OCI-LY1 (cell line): ENCODE measurements at regions not wholly inside any gene's neighbourhood (a gene's known extent, or its start where the extent isn't known, plus 50 kb on each side); places are given as distances from the start of the nearest gene placed in this dataset.

ENCODE experiments used
- H2AFZ ChIP-seq: fragments of 200-600 bp; sonication (generic), shearing (Covaris generic); 2 replicates; pipeline ENCODE4 v1.6.0; 2014; ENCODE audit warnings: antibody characterized with exemption, mild to moderate bottlenecking, low read length
- H3F3A ChIP-seq: fragments of 200-600 bp; sonication (generic), shearing (Covaris generic); 2 replicates; pipeline ENCODE4 v1.6.0; 2014; ENCODE audit warnings: mild to moderate bottlenecking, antibody characterized with exemption, low read length, moderate library complexity; ENCODE audit not compliant: insufficient read depth
- H3K27ac ChIP-seq: fragments of 200-600 bp; sonication (generic); 2 replicates; pipeline ENCODE4 v1.5.1; 2014; ENCODE audit warnings: low read length, mixed run types, mild to moderate bottlenecking, low read depth; ENCODE audit not compliant: poor library complexity, severe bottlenecking
- H3K27me3 ChIP-seq: fragments of 200-600 bp; sonication (generic); 2 replicates; pipeline ENCODE4 v1.6.0; 2014; ENCODE audit warnings: antibody characterized with exemption, mild to moderate bottlenecking, low read length, moderate library complexity; ENCODE audit not compliant: insufficient read depth
- H3K36me3 ChIP-seq: fragments of 200-600 bp; sonication (generic); 2 replicates; pipeline ENCODE4 v1.6.1; 2014; ENCODE audit warnings: mild to moderate bottlenecking, antibody characterized with exemption, low read length, moderate library complexity, mixed read lengths; ENCODE audit not compliant: insufficient read depth
- H3K4me1 ChIP-seq: fragments of 200-600 bp; sonication (generic); 2 replicates; pipeline ENCODE4 v1.5.1; 2014; ENCODE audit warnings: mild to moderate bottlenecking, low read length, moderate library complexity; ENCODE audit not compliant: insufficient read depth, severe bottlenecking
- H3K4me2 ChIP-seq: fragments of 200-600 bp; sonication (generic), shearing (Covaris generic); 2 replicates; pipeline ENCODE4 v1.6.1; 2014; ENCODE audit warnings: low read length
- H3K4me3 ChIP-seq: fragments of 200-600 bp; sonication (generic); 2 replicates; pipeline ENCODE4 v1.5.1; 2014; ENCODE audit warnings: low read length, low read depth, mild to moderate bottlenecking, mixed read lengths; ENCODE audit not compliant: poor library complexity, severe bottlenecking
- H3K79me2 ChIP-seq: fragments of 200-600 bp; shearing (Covaris generic); 2 replicates; pipeline ENCODE4 v1.6.1; 2016; ENCODE audit warnings: mixed run types, low read length, mixed read lengths; ENCODE audit not compliant: insufficient read depth
- H3K9ac ChIP-seq: fragments of 200-600 bp; sonication (generic), shearing (Covaris generic); 2 replicates; pipeline ENCODE4 v1.6.1; 2014; ENCODE audit warnings: mild to moderate bottlenecking, low read length, mixed read lengths
- H3K9me2 ChIP-seq: fragments of 200-600 bp; sonication (generic), shearing (Covaris generic); 2 replicates; pipeline ENCODE4 v1.6.1; 2014; ENCODE audit warnings: low read depth, mild to moderate bottlenecking, low read length, mixed read lengths
- H3K9me3 ChIP-seq: fragments of 200-600 bp; shearing (Covaris generic); 2 replicates; pipeline ENCODE4 v1.6.1; 2014; ENCODE audit warnings: low read length, mixed read lengths
- H4K20me1 ChIP-seq: fragments of 200-600 bp; sonication (generic), shearing (Covaris generic); 2 replicates; pipeline ENCODE4 v1.6.0; 2016; ENCODE audit warnings: mild to moderate bottlenecking, low read length; ENCODE audit not compliant: insufficient read depth
- EZH2 ChIP-seq: fragments of 200-600 bp; sonication (generic), shearing (Covaris generic); IDR thresholded peaks from 2 replicates; pipeline ENCODE4 v1.8.0; 2017; ENCODE audit warnings: borderline replicate concordance, mixed run types, mild to moderate bottlenecking, antibody characterized with exemption, low read length, moderate library complexity, mixed read lengths
- TF ChIP-seq, protein P1 (sequence below): fragments of 200-600 bp; sonication (generic), shearing (Covaris generic); IDR thresholded peaks from 2 replicates; pipeline ENCODE4 v1.5.1; 2017; ENCODE audit warnings: mild to moderate bottlenecking, antibody characterized with exemption, low read length, moderate library complexity, mixed read lengths

GRCh38 chr7:88522771-88523293 is 216.1 kb upstream of the STEAP4 start:
- Histone ChIP-seq H3K27me3 (no peaks in the 10 kb centered on the region), H3K79me2 (no peaks in the 10 kb centered on the region), H2AFZ (no peak overlapping the region), H3F3A (no peaks in the 10 kb centered on the region), H3K27ac (no peak overlapping the region), H3K9ac (no peak overlapping the region), H3K9me3 (no peaks in the 10 kb centered on the region), H3K4me2 (no peak overlapping the region), H4K20me1 (no peaks in the 10 kb centered on the region), H3K4me1 (no peaks in the 10 kb centered on the region), H3K9me2 (no peaks in the 10 kb centered on the region), H3K36me3 (no peaks in the 10 kb centered on the region), H3K4me3 (no peak overlapping the region)
- TF ChIP-seq, protein P1, sequence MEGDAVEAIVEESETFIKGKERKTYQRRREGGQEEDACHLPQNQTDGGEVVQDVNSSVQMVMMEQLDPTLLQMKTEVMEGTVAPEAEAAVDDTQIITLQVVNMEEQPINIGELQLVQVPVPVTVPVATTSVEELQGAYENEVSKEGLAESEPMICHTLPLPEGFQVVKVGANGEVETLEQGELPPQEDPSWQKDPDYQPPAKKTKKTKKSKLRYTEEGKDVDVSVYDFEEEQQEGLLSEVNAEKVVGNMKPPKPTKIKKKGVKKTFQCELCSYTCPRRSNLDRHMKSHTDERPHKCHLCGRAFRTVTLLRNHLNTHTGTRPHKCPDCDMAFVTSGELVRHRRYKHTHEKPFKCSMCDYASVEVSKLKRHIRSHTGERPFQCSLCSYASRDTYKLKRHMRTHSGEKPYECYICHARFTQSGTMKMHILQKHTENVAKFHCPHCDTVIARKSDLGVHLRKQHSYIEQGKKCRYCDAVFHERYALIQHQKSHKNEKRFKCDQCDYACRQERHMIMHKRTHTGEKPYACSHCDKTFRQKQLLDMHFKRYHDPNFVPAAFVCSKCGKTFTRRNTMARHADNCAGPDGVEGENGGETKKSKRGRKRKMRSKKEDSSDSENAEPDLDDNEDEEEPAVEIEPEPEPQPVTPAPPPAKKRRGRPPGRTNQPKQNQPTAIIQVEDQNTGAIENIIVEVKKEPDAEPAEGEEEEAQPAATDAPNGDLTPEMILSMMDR: no peak
- TF ChIP-seq EZH2: no peak

DNA sequence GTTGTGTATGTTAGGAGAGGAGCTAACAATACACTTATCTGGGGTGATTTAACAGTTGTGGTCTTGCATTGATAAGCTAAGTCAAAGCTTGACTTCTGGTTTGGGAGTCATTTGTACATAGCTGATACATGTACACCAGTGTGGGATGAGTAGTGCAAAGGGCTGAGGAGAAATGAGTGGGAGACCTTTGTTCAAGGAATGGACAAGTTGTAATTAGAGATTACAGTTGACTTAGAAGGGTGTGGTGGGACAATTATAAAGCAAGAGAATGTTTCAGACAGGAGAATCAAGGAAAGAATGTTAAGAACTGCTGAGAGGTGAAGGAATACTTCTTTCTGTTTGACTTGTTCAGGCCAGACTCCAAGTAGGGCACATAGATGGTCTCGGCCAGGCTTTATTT is 209.7 kb upstream of the STEAP4 start:
- no peaks in the 10 kb centered on the region for H3K4me1 ChIP-seq
- no peaks in the 10 kb centered on the region for H3K27me3 ChIP-seq
- no peaks in the 10 kb centered on the region for H3K9me2 ChIP-seq
- TF ChIP-seq, protein P1: no peak
- H3F3A ChIP-seq: no peaks in the 10 kb centered on the region
- no peak overlapping the region for H3K4me2 ChIP-seq
- H3K4me3 ChIP-seq: no peak overlapping the region
- H3K79me2 ChIP-seq: no peaks in the 10 kb centered on the region
- no peak overlapping the region for H3K9ac ChIP-seq
- no peak overlapping the region for H2AFZ ChIP-seq
- H3K9me3 ChIP-seq: no peaks in the 10 kb centered on the region
- no peak overlapping the region for H3K27ac ChIP-seq
- H4K20me1 ChIP-seq: no peaks in the 10 kb centered on the region
- H3K36me3 ChIP-seq: no peaks in the 10 kb centered on the region

DNA sequence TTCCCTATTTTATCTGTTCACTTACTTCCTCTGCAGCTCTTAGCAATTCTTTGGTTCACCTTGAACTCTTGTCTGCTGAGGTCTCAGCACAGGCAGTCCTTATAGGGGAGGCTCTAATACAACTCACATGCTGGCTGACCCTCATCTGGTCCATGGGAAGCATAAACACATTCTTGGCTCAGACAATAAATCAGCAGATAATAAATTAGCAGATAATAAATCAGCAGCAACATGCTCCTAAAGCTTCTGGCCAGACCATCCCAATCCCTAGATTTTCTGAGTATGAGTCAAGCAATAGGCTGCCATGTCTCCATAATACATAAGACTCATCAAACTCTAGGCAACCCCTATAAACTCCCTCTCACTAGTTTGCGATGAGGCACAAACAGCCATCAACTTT is 208.6 kb upstream of the STEAP4 start:
- Histone ChIP-seq H3K4me3 (no peak overlapping the region), H3F3A (no peaks in the 10 kb centered on the region), H3K27me3 (no peaks in the 10 kb centered on the region), H3K9me2 (no peaks in the 10 kb centered on the region), H3K4me2 (no peak overlapping the region), H2AFZ (no peak overlapping the region), H3K27ac (no peak overlapping the region), H3K9me3 (no peaks in the 10 kb centered on the region), H3K79me2 (no peaks in the 10 kb centered on the region), H3K9ac (no peak overlapping the region), H3K36me3 (no peaks in the 10 kb centered on the region), H4K20me1 (no peaks in the 10 kb centered on the region), H3K4me1 (no peaks in the 10 kb centered on the region)
- TF ChIP-seq, protein P1: no peak
- no peak for TF ChIP-seq EZH2
